NCI-H2196 (cell line): ENCODE measurements at regions not wholly inside any gene's neighbourhood (a gene's known extent, or its start where the extent isn't known, plus 50 kb on each side); places are given as distances from the start of the nearest gene placed in this dataset.
"Not testable (repeated sequence)": the region's sequence is repeated elsewhere in the genome, so short reads cannot be mapped to it uniquely, and the experiment has no call there.

ENCODE experiments used
- DNase-seq: peaks from one replicate; lab custom pipeline; 2025; ENCODE audit not compliant: unreplicated experiment; lab: John Stamatoyannopoulos, UW

- DNase-seq: no peak
These were observed 271.1 kb upstream of the IRX1 start for GRCh38 chr5:3324421-3325101.

- not testable (repeated sequence) for DNase-seq
These were observed 271.7 kb upstream of the IRX1 start for GRCh38 chr5:3323966-3324365.

GRCh38 chr5:3323144-3323543 lies 272.5 kb upstream of the IRX1 start:
- no peak for DNase-seq

GRCh38 chr5:3322642-3323041 lies 273.0 kb upstream of the IRX1 start:
- no peak for DNase-seq

- no peak for DNase-seq
These were observed 273.7 kb upstream of the IRX1 start for GRCh38 chr5:3321923-3322322.

GRCh38 chr5:3321119-3321760 lies 274.4 kb upstream of the IRX1 start:
- no peak for DNase-seq

GRCh38 chr5:3320317-3320875 lies 275.2 kb upstream of the IRX1 start:
- no peak for DNase-seq

GRCh38 chr5:3317051-3317795 lies 278.4 kb upstream of the IRX1 start:
- DNase-seq: no peak

GRCh38 chr5:3313569-3313968 lies 282.1 kb upstream of the IRX1 start:
- no peak for DNase-seq

- DNase-seq: no peak
These were observed 283.3 kb upstream of the IRX1 start for GRCh38 chr5:3312299-3312698.

- DNase-seq: no peak
These were observed 284.2 kb upstream of the IRX1 start for GRCh38 chr5:3311433-3311832.

- DNase-seq: no peak
These were observed 284.9 kb upstream of the IRX1 start for GRCh38 chr5:3310541-3311261.

- no peak for DNase-seq
These were observed 286.1 kb upstream of the IRX1 start for GRCh38 chr5:3309538-3309937.

GRCh38 chr5:3307982-3308621 lies 287.5 kb upstream of the IRX1 start:
- no peak for DNase-seq

- DNase-seq: no peak
These were observed 290.2 kb upstream of the IRX1 start for GRCh38 chr5:3305432-3305831.

- DNase-seq: no peak
These were observed 291.3 kb upstream of the IRX1 start for GRCh38 chr5:3304346-3304745.

GRCh38 chr5:3303777-3304176 lies 291.9 kb upstream of the IRX1 start:
- no peak for DNase-seq

GRCh38 chr5:3302228-3302627 lies 293.4 kb upstream of the IRX1 start:
- DNase-seq: no peak

GRCh38 chr5:3301306-3301705 lies 294.3 kb upstream of the IRX1 start:
- no peak for DNase-seq

- DNase-seq: no peak
These were observed 294.9 kb upstream of the IRX1 start for GRCh38 chr5:3300726-3301125.

GRCh38 chr5:3299441-3299840 lies 296.2 kb upstream of the IRX1 start:
- DNase-seq: no peak
